WTC11 (cell line): ENCODE measurements at regions not wholly inside any gene's neighbourhood (a gene's known extent, or its start where the extent isn't known, plus 50 kb on each side); places are given as distances from the start of the nearest gene placed in this dataset.

ENCODE experiments used
- CREM ChIP-seq: sonication (generic); formaldehyde crosslinking; IDR thresholded peaks from 2 replicates; pipeline ENCODE4 v1.8.1; 2022; ENCODE audit warnings: mild to moderate bottlenecking, missing genetic modification reagents, moderate library complexity
- JAZF1 ChIP-seq: fragments of 250-450 bp; sonication (Bioruptor Pico); IDR thresholded peaks from 2 replicates; pipeline ENCODE4 v1.9.0; 2021; ENCODE audit warnings: moderate library complexity, mild to moderate bottlenecking, inconsistent platforms
- MAX ChIP-seq: sonication (generic); formaldehyde crosslinking; IDR thresholded peaks from 2 replicates; pipeline ENCODE4 v1.8.0; 2022; ENCODE audit warnings: mild to moderate bottlenecking, missing genetic modification reagents
- RELA ChIP-seq: sonication (generic); formaldehyde crosslinking; IDR thresholded peaks from 2 replicates; pipeline ENCODE4 v1.8.1; 2022; ENCODE audit warnings: missing genetic modification reagents, mild to moderate bottlenecking, borderline replicate concordance
- SMAD3 ChIP-seq: sonication (generic); formaldehyde crosslinking; IDR thresholded peaks from 2 replicates; pipeline ENCODE4 v1.8.0; 2022; ENCODE audit warnings: missing genetic modification reagents, mild to moderate bottlenecking, borderline replicate concordance
- TEAD4 ChIP-seq: sonication (generic); formaldehyde crosslinking; IDR thresholded peaks from 2 replicates; pipeline ENCODE4 v1.8.0; 2022; ENCODE audit warnings: mild to moderate bottlenecking, missing genetic modification reagents
- ZNF138 ChIP-seq: sonication (generic); formaldehyde crosslinking; conservative IDR thresholded peaks from 2 replicates; pipeline ENCODE4 v1.8.1; 2022; ENCODE audit warnings: mild to moderate bottlenecking, moderate library complexity, missing genetic modification reagents
- TF ChIP-seq, protein P1 (sequence below): fragments of 200-600 bp; IDR thresholded peaks from 2 replicates; pipeline ENCODE4 v1.8.0; 2022; ENCODE audit warnings: antibody characterized with exemption
- TF ChIP-seq, protein P2 (sequence below): sonication (generic); formaldehyde crosslinking; IDR thresholded peaks from 2 replicates; pipeline ENCODE4 v1.8.1; 2023; ENCODE audit warnings: mild to moderate bottlenecking, missing genetic modification reagents

GRCh38 chr13:44147648-44148047 lies 226.0 kb upstream of the SERP2 start:
- TF ChIP-seq TEAD4 (CRISPR knock-in tag) (no peak), ZNF138 (CRISPR knock-in tag) (no peak), RELA (CRISPR knock-in tag) (no peak), SMAD3 (no peak), JAZF1 (CRISPR knock-in tag) (no peak), MAX (CRISPR knock-in tag) (no peak), CREM (CRISPR knock-in tag) (no peak)
- TF ChIP-seq, protein P1, sequence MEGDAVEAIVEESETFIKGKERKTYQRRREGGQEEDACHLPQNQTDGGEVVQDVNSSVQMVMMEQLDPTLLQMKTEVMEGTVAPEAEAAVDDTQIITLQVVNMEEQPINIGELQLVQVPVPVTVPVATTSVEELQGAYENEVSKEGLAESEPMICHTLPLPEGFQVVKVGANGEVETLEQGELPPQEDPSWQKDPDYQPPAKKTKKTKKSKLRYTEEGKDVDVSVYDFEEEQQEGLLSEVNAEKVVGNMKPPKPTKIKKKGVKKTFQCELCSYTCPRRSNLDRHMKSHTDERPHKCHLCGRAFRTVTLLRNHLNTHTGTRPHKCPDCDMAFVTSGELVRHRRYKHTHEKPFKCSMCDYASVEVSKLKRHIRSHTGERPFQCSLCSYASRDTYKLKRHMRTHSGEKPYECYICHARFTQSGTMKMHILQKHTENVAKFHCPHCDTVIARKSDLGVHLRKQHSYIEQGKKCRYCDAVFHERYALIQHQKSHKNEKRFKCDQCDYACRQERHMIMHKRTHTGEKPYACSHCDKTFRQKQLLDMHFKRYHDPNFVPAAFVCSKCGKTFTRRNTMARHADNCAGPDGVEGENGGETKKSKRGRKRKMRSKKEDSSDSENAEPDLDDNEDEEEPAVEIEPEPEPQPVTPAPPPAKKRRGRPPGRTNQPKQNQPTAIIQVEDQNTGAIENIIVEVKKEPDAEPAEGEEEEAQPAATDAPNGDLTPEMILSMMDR, result no peak
- TF ChIP-seq, protein P2, sequence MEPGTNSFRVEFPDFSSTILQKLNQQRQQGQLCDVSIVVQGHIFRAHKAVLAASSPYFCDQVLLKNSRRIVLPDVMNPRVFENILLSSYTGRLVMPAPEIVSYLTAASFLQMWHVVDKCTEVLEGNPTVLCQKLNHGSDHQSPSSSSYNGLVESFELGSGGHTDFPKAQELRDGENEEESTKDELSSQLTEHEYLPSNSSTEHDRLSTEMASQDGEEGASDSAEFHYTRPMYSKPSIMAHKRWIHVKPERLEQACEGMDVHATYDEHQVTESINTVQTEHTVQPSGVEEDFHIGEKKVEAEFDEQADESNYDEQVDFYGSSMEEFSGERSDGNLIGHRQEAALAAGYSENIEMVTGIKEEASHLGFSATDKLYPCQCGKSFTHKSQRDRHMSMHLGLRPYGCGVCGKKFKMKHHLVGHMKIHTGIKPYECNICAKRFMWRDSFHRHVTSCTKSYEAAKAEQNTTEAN (CRISPR knock-in tag), result no peak
